ENCODE measurements at regions not wholly inside any gene's neighbourhood (a gene's known extent, or its start where the extent isn't known, plus 50 kb on each side); places are given as distances from the start of the nearest gene placed in this dataset.

DNA sequence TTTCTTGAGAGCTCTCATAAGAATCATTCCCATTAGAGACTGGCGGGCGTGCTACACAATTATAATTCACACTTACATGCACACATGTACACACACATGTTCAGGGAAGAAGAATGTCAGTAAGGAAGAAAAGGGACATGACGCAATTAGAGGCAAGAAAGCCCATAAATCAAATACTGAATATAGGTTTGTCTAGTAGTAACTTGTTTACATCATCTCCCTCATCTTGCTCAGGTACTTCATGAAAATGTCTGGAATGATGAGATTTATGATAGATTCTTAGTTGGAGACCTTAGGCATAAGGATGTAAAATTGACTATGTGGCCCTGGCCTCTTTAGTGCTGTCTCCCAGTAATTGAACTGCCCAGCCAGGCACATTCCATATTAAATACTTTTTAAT is 628.0 kb upstream of the PCDH20 start:
- Histone ChIP-seq H3K79me2 (ENCODE audit: insufficient read depth, low read length) (no peaks in the 10 kb centered on the region), H2AK5ac (ENCODE audit: insufficient read length, low read length) (no peak overlapping the region), H3K18ac (ENCODE audit: insufficient read length, low read depth, low read length) (no peak overlapping the region), H3K79me1 (ENCODE audit: insufficient read depth, low read depth, low read length, poor library complexity, severe bottlenecking) (no peaks in the 10 kb centered on the region), H4K20me1 (ENCODE audit: control insufficient read depth, insufficient read depth, insufficient read length) (no peaks in the 10 kb centered on the region), H2BK5ac (ENCODE audit: insufficient read length, low read length) (no peak overlapping the region), H3K27me3 (ENCODE audit: insufficient read depth, low read length) (no peaks in the 10 kb centered on the region), H4K91ac (ENCODE audit: insufficient read length, low read depth, low read length) (no peak overlapping the region), H3K4me1 (ENCODE audit: insufficient read depth, low read length) (no peaks in the 10 kb centered on the region), H2BK15ac (ENCODE audit: low read depth, low read length) (no peak overlapping the region), H2BK20ac (ENCODE audit: low read depth, low read length, poor library complexity, severe bottlenecking) (no peak overlapping the region), H4K5ac (ENCODE audit: insufficient read length, low read depth, low read length) (no peak overlapping the region), H3K23me2 (ENCODE audit: insufficient read length, low read depth, low read length, poor library complexity, severe bottlenecking) (no peaks in the 10 kb centered on the region), H2BK120ac (ENCODE audit: low read depth, low read length, poor library complexity, severe bottlenecking) (no peak overlapping the region), H3K9me3 (ENCODE audit: control insufficient read depth, low read depth, low read length) (no peaks in the 10 kb centered on the region), H3K27ac (ENCODE audit: insufficient read length, low read depth, low read length) (no peak overlapping the region), H3K9ac (ENCODE audit: extremely low read depth, insufficient read length, low read length) (no peak overlapping the region), H3K56ac (ENCODE audit: insufficient read length, low read depth, low read length) (no peak overlapping the region), H3T11ph (ENCODE audit: low read length) (no peak overlapping the region), H2AFZ (ENCODE audit: low read length) (no peak overlapping the region), H2BK12ac (ENCODE audit: insufficient read length, low read depth, low read length) (no peak overlapping the region), H3K14ac (ENCODE audit: insufficient read depth, low read length) (no peak overlapping the region), H3K4me2 (ENCODE audit: insufficient read depth, insufficient read length, low read length) (no peak overlapping the region), H3K4ac (ENCODE audit: low read depth, low read length) (no peak overlapping the region), H4K8ac (replicated peaks; ENCODE audit: insufficient read length, low read depth, low read length) (no peak overlapping the region), H3K23ac (ENCODE audit: insufficient read length, low read depth, low read length) (no peak overlapping the region)
- WGBS (ENCODE audit: extremely low coverage, insufficient read length, low lambda C conversion rate) = no CpG with 5 or more reads among the region's 3 CpGs
- no peak for DNase-seq
- Mint-ChIP-seq H3K9me3 (peaks cover 3 to 7% of the 10 kb centered on the region in 2 experiments; a peak in 3 of 5 replicates), H3K27me3 (ENCODE audit: low read depth) (no peaks in the 10 kb centered on the region), H3K27ac (no peak overlapping the region), H3K4me3 (no peak overlapping the region), H3K4me1 (no peaks in the 10 kb centered on the region), H3K36me3 (ENCODE audit: insufficient read depth in 1 of 3, low read depth in 3 of 3) (peaks cover 0 to 5% (median 0%) of the 10 kb centered on the region in 3 experiments; a peak in 2 of 7 replicates)
- TF ChIP-seq, protein P1, sequence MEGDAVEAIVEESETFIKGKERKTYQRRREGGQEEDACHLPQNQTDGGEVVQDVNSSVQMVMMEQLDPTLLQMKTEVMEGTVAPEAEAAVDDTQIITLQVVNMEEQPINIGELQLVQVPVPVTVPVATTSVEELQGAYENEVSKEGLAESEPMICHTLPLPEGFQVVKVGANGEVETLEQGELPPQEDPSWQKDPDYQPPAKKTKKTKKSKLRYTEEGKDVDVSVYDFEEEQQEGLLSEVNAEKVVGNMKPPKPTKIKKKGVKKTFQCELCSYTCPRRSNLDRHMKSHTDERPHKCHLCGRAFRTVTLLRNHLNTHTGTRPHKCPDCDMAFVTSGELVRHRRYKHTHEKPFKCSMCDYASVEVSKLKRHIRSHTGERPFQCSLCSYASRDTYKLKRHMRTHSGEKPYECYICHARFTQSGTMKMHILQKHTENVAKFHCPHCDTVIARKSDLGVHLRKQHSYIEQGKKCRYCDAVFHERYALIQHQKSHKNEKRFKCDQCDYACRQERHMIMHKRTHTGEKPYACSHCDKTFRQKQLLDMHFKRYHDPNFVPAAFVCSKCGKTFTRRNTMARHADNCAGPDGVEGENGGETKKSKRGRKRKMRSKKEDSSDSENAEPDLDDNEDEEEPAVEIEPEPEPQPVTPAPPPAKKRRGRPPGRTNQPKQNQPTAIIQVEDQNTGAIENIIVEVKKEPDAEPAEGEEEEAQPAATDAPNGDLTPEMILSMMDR (conservative IDR thresholded peaks at IDR 0.05) = no peak
